ENCODE measurements at regions not wholly inside any gene's neighbourhood (a gene's known extent, or its start where the extent isn't known, plus 50 kb on each side); places are given as distances from the start of the nearest gene placed in this dataset.

DNA sequence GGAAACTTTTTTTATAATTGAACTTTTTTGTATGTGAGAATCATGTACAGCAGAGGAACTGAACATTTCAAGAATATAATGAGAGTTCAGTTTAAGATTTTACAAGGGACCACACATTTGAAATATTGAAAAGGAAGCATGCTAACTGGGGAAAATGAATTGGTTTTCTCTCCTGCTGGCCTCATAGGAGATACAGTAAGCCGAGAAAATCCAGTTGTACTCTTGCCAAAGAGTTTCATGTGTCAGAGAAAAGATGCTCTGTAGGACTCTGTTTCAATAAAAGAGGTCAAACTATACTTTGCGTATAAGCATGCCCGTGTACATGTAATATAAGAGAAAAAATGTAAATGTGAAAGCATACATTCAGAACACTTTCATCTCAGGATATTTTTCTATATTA is 393.5 kb upstream of the NRSN1 start:
- ChIA-PET CTCF (no interaction called here), POLR2A (no interaction called here)
- TF ChIP-seq ZNF510 (tag by site-specific recombination; IDR thresholded peaks at IDR 0.05; ENCODE audit: insufficient replicate concordance) (no peak), ZNF416 (tag by site-specific recombination; IDR thresholded peaks at IDR 0.05) (no peak), KLF7 (tag by site-specific recombination; IDR thresholded peaks at IDR 0.05; ENCODE audit: borderline replicate concordance) (no peak), ZBTB21 (tag by site-specific recombination; IDR thresholded peaks at IDR 0.05) (no peak), ZNF610 (tag by site-specific recombination; IDR thresholded peaks at IDR 0.05; ENCODE audit: borderline replicate concordance) (no peak)
- TF ChIP-seq, protein P1, sequence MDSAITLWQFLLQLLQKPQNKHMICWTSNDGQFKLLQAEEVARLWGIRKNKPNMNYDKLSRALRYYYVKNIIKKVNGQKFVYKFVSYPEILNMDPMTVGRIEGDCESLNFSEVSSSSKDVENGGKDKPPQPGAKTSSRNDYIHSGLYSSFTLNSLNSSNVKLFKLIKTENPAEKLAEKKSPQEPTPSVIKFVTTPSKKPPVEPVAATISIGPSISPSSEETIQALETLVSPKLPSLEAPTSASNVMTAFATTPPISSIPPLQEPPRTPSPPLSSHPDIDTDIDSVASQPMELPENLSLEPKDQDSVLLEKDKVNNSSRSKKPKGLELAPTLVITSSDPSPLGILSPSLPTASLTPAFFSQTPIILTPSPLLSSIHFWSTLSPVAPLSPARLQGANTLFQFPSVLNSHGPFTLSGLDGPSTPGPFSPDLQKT (IDR thresholded peaks at IDR 0.05; ENCODE audit: borderline replicate concordance, low read depth, low read length): no peak
- Histone ChIP-seq H3K9me3 (ENCODE audit: control insufficient read depth, insufficient read depth, low read depth, low read length) (no peaks in the 10 kb centered on the region), H3K27ac (ENCODE audit: extremely low read depth, low read depth, low read length) (no peak overlapping the region), H3K4me3 (ENCODE audit: low read depth, low read length) (no peak overlapping the region), H3K4me1 (ENCODE audit: control insufficient read depth, insufficient read depth, low read length) (peaks cover 2% of the 10 kb centered on the region; the same call in 1 of the 2 replicates), H3K36me3 (ENCODE audit: control insufficient read depth in 2 of 2, insufficient read depth in 1 of 2, low read length in 2 of 2) (no peaks in the 10 kb centered on the region)

DNA sequence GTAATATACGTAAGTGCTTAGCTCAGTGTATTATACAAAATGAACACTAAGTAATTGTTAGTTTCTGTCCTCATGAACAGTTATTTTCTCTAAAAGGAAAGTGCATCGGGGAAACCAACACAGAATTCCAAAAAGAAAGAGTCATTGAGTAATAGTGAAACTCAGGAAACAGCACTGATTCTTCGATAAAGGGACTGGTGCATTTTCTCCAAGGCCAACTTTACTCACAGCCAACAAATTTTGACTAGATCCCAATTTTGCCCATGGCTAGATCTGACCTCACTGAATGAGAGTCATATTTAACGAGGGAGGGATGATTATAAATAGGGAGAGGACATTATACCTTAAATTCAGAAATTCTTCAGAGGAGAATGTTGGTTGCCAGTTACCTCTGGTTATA is 390.9 kb upstream of the NRSN1 start:
- Histone ChIP-seq H3K9me3 (ENCODE audit: control insufficient read depth, insufficient read depth, low read depth, low read length) (no peaks in the 10 kb centered on the region), H3K27ac (ENCODE audit: extremely low read depth, low read depth, low read length) (no peak overlapping the region), H3K36me3 (ENCODE audit: control insufficient read depth in 2 of 2, insufficient read depth in 1 of 2, low read length in 2 of 2) (no peaks in the 10 kb centered on the region), H3K4me1 (ENCODE audit: control insufficient read depth, insufficient read depth, low read length) (no peaks in the 10 kb centered on the region), H3K4me3 (ENCODE audit: low read depth, low read length) (no peak overlapping the region)
- ChIA-PET CTCF (no interaction called here), POLR2A (no interaction called here)
- TF ChIP-seq ZNF560 (tag by site-specific recombination; IDR thresholded peaks at IDR 0.05; ENCODE audit: borderline replicate concordance): no peak
- TF ChIP-seq, protein P2, sequence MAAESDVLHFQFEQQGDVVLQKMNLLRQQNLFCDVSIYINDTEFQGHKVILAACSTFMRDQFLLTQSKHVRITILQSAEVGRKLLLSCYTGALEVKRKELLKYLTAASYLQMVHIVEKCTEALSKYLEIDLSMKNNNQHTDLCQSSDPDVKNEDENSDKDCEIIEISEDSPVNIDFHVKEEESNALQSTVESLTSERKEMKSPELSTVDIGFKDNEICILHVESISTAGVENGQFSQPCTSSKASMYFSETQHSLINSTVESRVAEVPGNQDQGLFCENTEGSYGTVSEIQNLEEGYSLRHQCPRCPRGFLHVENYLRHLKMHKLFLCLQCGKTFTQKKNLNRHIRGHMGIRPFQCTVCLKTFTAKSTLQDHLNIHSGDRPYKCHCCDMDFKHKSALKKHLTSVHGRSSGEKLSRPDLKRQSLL (tag by site-specific recombination; IDR thresholded peaks at IDR 0.05): no peak
- TF ChIP-seq ZNF324 (tag by site-specific recombination; IDR thresholded peaks at IDR 0.05): no peak
- TF ChIP-seq HOXC10 (CRISPR knock-in tag; IDR thresholded peaks at IDR 0.05): no peak
- TF ChIP-seq ZNF48 (tag by site-specific recombination; IDR thresholded peaks at IDR 0.05): no peak
- TF ChIP-seq, protein P3, sequence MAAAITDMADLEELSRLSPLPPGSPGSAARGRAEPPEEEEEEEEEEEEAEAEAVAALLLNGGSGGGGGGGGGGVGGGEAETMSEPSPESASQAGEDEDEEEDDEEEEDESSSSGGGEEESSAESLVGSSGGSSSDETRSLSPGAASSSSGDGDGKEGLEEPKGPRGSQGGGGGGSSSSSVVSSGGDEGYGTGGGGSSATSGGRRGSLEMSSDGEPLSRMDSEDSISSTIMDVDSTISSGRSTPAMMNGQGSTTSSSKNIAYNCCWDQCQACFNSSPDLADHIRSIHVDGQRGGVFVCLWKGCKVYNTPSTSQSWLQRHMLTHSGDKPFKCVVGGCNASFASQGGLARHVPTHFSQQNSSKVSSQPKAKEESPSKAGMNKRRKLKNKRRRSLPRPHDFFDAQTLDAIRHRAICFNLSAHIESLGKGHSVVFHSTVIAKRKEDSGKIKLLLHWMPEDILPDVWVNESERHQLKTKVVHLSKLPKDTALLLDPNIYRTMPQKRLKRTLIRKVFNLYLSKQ (tag by site-specific recombination; IDR thresholded peaks at IDR 0.05; ENCODE audit: borderline replicate concordance): no peak
- TF ChIP-seq GLIS1 (tag by site-specific recombination; IDR thresholded peaks at IDR 0.05): no peak
- no peak for TF ChIP-seq ZNF112 (tag by site-specific recombination; IDR thresholded peaks at IDR 0.05)
- no peak for TF ChIP-seq ZBTB21 (tag by site-specific recombination; IDR thresholded peaks at IDR 0.05)
- no peak for TF ChIP-seq ZSCAN30 (tag by site-specific recombination; IDR thresholded peaks at IDR 0.05)
- TF ChIP-seq ZNF747 (tag by site-specific recombination; IDR thresholded peaks at IDR 0.05): no peak
- no peak for TF ChIP-seq ZNF350 (tag by site-specific recombination; IDR thresholded peaks at IDR 0.05)
- TF ChIP-seq ZNF354C (tag by site-specific recombination; IDR thresholded peaks at IDR 0.05; ENCODE audit: borderline replicate concordance, low read depth): no peak
- TF ChIP-seq SP2 (tag by site-specific recombination; IDR thresholded peaks at IDR 0.05): no peak
- TF ChIP-seq, protein P4, sequence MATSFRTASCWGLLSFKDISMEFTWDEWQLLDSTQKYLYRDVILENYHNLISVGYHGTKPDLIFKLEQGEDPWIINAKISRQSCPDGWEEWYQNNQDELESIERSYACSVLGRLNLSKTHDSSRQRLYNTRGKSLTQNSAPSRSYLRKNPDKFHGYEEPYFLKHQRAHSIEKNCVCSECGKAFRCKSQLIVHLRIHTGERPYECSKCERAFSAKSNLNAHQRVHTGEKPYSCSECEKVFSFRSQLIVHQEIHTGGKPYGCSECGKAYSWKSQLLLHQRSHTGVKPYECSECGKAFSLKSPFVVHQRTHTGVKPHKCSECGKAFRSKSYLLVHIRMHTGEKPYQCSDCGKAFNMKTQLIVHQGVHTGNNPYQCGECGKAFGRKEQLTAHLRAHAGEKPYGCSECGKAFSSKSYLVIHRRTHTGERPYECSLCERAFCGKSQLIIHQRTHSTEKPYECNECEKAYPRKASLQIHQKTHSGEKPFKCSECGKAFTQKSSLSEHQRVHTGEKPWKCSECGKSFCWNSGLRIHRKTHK (tag by site-specific recombination; IDR thresholded peaks at IDR 0.05): no peak
